RWPE2 (cell line): ENCODE measurements at regions not wholly inside any gene's neighbourhood (a gene's known extent, or its start where the extent isn't known, plus 50 kb on each side); places are given as distances from the start of the nearest gene placed in this dataset.

Source experiments
- ATAC-seq: fragments of 200-7000 bp; cut with Tn5 transposase; 3 replicates; pipeline ENCODE4 v1.9.1; 2021; ENCODE audit warnings: low read depth
- DNase-seq: peaks from one replicate; pipeline ENCODE4 v3.0.0-alpha.2; 2020; ENCODE audit warnings: low spot score
- H3K27ac ChIP-seq: fragments of 450-650 bp; 2 replicates; pipeline ENCODE4 v1.5.1; 2017; ENCODE audit warnings: mild to moderate bottlenecking; ENCODE audit not compliant: poor library complexity, severe bottlenecking
- H3K27me3 ChIP-seq: fragments of 250-450 bp; sonication (Bioruptor Pico); 2 replicates; pipeline ENCODE4 v1.5.1; 2021; ENCODE audit warnings: mild to moderate bottlenecking, moderate library complexity; ENCODE audit not compliant: insufficient read depth, poor library complexity, severe bottlenecking
- H3K36me3 ChIP-seq: fragments of 250-450 bp; sonication (Bioruptor Pico); 2 replicates; pipeline ENCODE4 v1.5.1; 2020; ENCODE audit warnings: low read depth, mild to moderate bottlenecking, moderate library complexity
- H3K4me1 ChIP-seq: fragments of 250-450 bp; sonication (Bioruptor Pico); 2 replicates; pipeline ENCODE4 v1.5.1; 2021; ENCODE audit warnings: mild to moderate bottlenecking, moderate library complexity; ENCODE audit not compliant: insufficient read depth, poor library complexity, severe bottlenecking
- H3K4me3 ChIP-seq: fragments of 250-450 bp; sonication (Bioruptor Pico); 2 replicates; pipeline ENCODE4 v1.5.1; 2021; ENCODE audit warnings: mild to moderate bottlenecking, moderate library complexity; ENCODE audit not compliant: severe bottlenecking
- H3K9me3 ChIP-seq: fragments of 250-450 bp; sonication (Bioruptor Pico); 2 replicates; pipeline ENCODE4 v1.5.1; 2021; ENCODE audit warnings: mild to moderate bottlenecking, moderate library complexity; ENCODE audit not compliant: severe bottlenecking
- CTCF ChIP-seq: fragments of 450-650 bp; IDR thresholded peaks from one replicate; pipeline ENCODE4 v1.5.1; 2017; ENCODE audit warnings: mild to moderate bottlenecking, moderate library complexity; ENCODE audit not compliant: poor library complexity, severe bottlenecking

GRCh38 chr6:137749696-137750211 is 117.3 kb upstream of the TNFAIP3 start:
- Histone ChIP-seq H3K27me3 (no peaks in the 10 kb centered on the region), H3K36me3 (no peaks in the 10 kb centered on the region), H3K4me3 (no peak overlapping the region), H3K27ac (no peak overlapping the region), H3K9me3 (no peaks in the 10 kb centered on the region), H3K4me1 (no peaks in the 10 kb centered on the region)
- no peak for TF ChIP-seq CTCF
- DNase-seq (no peak), ATAC-seq (no peak)

- H3K4me3 ChIP-seq, result no peak overlapping the region
- H3K27me3 ChIP-seq, result no peaks in the 10 kb centered on the region
- TF ChIP-seq CTCF, result no peak
- H3K9me3 ChIP-seq, result no peaks in the 10 kb centered on the region
- H3K27ac ChIP-seq, result no peak overlapping the region
- H3K4me1 ChIP-seq, result no peaks in the 10 kb centered on the region
- ATAC-seq (no peak), DNase-seq (no peak)
- H3K36me3 ChIP-seq, result no peaks in the 10 kb centered on the region
These were observed 116.8 kb upstream of the TNFAIP3 start for GRCh38 chr6:137750297-137750696.

- Histone ChIP-seq H3K27me3 (no peaks in the 10 kb centered on the region), H3K27ac (no peak overlapping the region), H3K4me3 (no peak overlapping the region), H3K4me1 (no peaks in the 10 kb centered on the region), H3K9me3 (peaks cover 1% of the 10 kb centered on the region), H3K36me3 (no peaks in the 10 kb centered on the region)
- no peak for ATAC-seq
- DNase-seq, result no peak
- no peak for TF ChIP-seq CTCF
These were observed 115.1 kb upstream of the TNFAIP3 start for GRCh38 chr6:137751768-137752560.

- Histone ChIP-seq H3K27me3 (no peaks in the 10 kb centered on the region), H3K9me3 (peaks cover 1% of the 10 kb centered on the region), H3K36me3 (no peaks in the 10 kb centered on the region), H3K4me1 (no peaks in the 10 kb centered on the region), H3K27ac (no peak overlapping the region), H3K4me3 (no peak overlapping the region)
- DNase-seq (no peak), ATAC-seq (no peak)
- no peak for TF ChIP-seq CTCF
These were observed 112.7 kb upstream of the TNFAIP3 start for GRCh38 chr6:137754366-137754765.

GRCh38 chr6:137754866-137755265 is 112.2 kb upstream of the TNFAIP3 start:
- H3K9me3 ChIP-seq, result peaks cover 1% of the 10 kb centered on the region
- no peaks in the 10 kb centered on the region for H3K36me3 ChIP-seq
- H3K27ac ChIP-seq, result no peak overlapping the region
- H3K4me1 ChIP-seq, result no peaks in the 10 kb centered on the region
- DNase-seq (no peak), ATAC-seq (no peak)
- TF ChIP-seq CTCF, result no peak
- no peak overlapping the region for H3K4me3 ChIP-seq
- no peaks in the 10 kb centered on the region for H3K27me3 ChIP-seq
